GM23248 (cell line): ENCODE measurements at regions not wholly inside any gene's neighbourhood (a gene's known extent, or its start where the extent isn't known, plus 50 kb on each side); places are given as distances from the start of the nearest gene placed in this dataset.

Experiments
- EZH2 ChIP-seq: fragments of 200-600 bp; sonication (generic); IDR thresholded peaks from 2 replicates; pipeline ENCODE4 v1.6.1; 2018; ENCODE audit warnings: antibody characterized with exemption, mild to moderate bottlenecking; ENCODE audit not compliant: insufficient read depth, poor library complexity, severe bottlenecking
- EZH2phosphoT487 ChIP-seq: fragments of 200-600 bp; sonication (generic); IDR thresholded peaks from 2 replicates; pipeline ENCODE4 v1.6.1; 2018; ENCODE audit warnings: antibody characterized with exemption, moderate library complexity, mild to moderate bottlenecking, low read depth; ENCODE audit not compliant: insufficient read depth

DNA sequence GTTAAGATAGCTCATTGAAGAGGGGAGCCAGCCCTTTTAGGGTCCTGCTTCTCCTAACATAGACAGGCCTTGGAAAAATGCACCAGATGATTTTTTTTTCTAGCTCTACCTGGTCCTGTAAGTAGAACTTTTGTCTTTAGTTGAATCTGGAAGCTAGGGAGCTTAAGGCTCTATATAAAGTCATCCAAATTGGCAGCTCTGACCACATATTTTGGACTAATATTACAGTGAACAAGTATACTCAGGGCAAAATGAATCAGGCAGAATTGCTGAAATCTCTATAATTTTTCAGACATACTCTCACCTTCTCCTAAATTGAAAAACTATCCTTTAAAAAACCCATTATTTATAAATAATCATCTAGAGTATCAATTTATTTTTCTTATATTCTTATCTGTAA, 375.6 kb downstream of the OSTF1 start:
- TF ChIP-seq EZH2 (no peak), EZH2phosphoT487 (no peak)
